IMR-90 (cell line): ENCODE measurements at regions not wholly inside any gene's neighbourhood (a gene's known extent, or its start where the extent isn't known, plus 50 kb on each side); places are given as distances from the start of the nearest gene placed in this dataset.

Experiments used
- ATAC-seq: fragments of 200-7000 bp; cut with Tn5 transposase; 2 replicates; pipeline ENCODE4 v1.9.1; 2020; ENCODE audit warnings: low read depth, mild to moderate bottlenecking, moderate library complexity
- BruUV-seq: library from RNA; stranded (reverse); fragments of 400-500 nt; replicated peaks from 2 replicates; lab custom pipeline; 2021; lab: Mats Ljungman, UMichigan
- CTCF ChIA-PET: fragments of 300-600 bp; formaldehyde crosslinking; extraction: SDS; loops from one replicate; lab custom pipeline; 2021; ENCODE audit warnings: antibody characterized with exemption; lab: Yijun Ruan, JAX
- POLR2A ChIA-PET: fragments of 300-600 bp; sonication (Branson Sonifier 250); formaldehyde crosslinking; loops from one replicate; lab custom pipeline; 2022; ENCODE audit warnings: antibody characterized with exemption; ENCODE audit not compliant: unreplicated experiment; lab: Charles Lee
- DNase-seq: peaks from one replicate; pipeline ENCODE4 v3.0.0; 2013
- H2AFZ ChIP-seq: replicated peaks from 2 replicates; pipeline ENCODE3; 2013; ENCODE audit warnings: low read length, mild to moderate bottlenecking; ENCODE audit not compliant: poor library complexity
- H2AK5ac ChIP-seq: 2 replicates; pipeline ENCODE4 v1.6.1; 2013; ENCODE audit warnings: low read depth, low read length, inconsistent platforms
- H2AK9ac ChIP-seq: replicated peaks from 2 replicates; pipeline ENCODE3; 2013; ENCODE audit warnings: mild to moderate bottlenecking, low read depth, low read length, moderate library complexity; ENCODE audit not compliant: poor library complexity
- H2BK120ac ChIP-seq: 2 replicates; pipeline ENCODE4 v1.6.1; 2013; ENCODE audit warnings: low read depth, low read length, inconsistent platforms
- H2BK15ac ChIP-seq: 3 replicates; pipeline ENCODE4 v1.6.1; 2013; ENCODE audit warnings: low read depth, low read length, inconsistent platforms
- H2BK20ac ChIP-seq: 2 replicates; pipeline ENCODE4 v1.6.1; 2013; ENCODE audit warnings: low read depth, mild to moderate bottlenecking, inconsistent platforms, low read length, moderate library complexity
- H2BK5ac ChIP-seq: 2 replicates; pipeline ENCODE4 v1.6.1; 2013; ENCODE audit warnings: mild to moderate bottlenecking, low read depth, low read length, inconsistent platforms; ENCODE audit not compliant: poor library complexity, severe bottlenecking
- H3K14ac ChIP-seq: replicated peaks from 2 replicates; pipeline ENCODE4 v1.6.1; 2013; ENCODE audit warnings: low read depth, low read length, inconsistent platforms
- H3K18ac ChIP-seq: 2 replicates; pipeline ENCODE4 v1.6.1; 2013; ENCODE audit warnings: low read depth, low read length, control low read depth
- H3K23ac ChIP-seq: 2 replicates; pipeline ENCODE4 v1.6.1; 2013; ENCODE audit warnings: low read depth, low read length, inconsistent platforms
- H3K27ac ChIP-seq: 2 replicates; pipeline ENCODE4 v1.5.1; 2013; ENCODE audit warnings: mild to moderate bottlenecking, control low read depth, low read length; ENCODE audit not compliant: insufficient read depth
- H3K27me3 ChIP-seq: 2 replicates; pipeline ENCODE4 v1.6.1; 2013; ENCODE audit warnings: low read length; ENCODE audit not compliant: control insufficient read depth, insufficient read depth
- H3K36me3 ChIP-seq: 2 replicates; pipeline ENCODE4 v1.6.1; 2013; ENCODE audit warnings: low read length, mixed read lengths; ENCODE audit not compliant: control insufficient read depth, insufficient read depth
- H3K4ac ChIP-seq: 2 replicates; pipeline ENCODE4 v1.6.1; 2013; ENCODE audit warnings: low read depth, low read length, inconsistent platforms
- H3K4me1 ChIP-seq: 2 replicates; pipeline ENCODE4 v1.6.1; 2013; ENCODE audit warnings: low read length, mixed read lengths; ENCODE audit not compliant: control insufficient read depth, insufficient read depth
- H3K4me2 ChIP-seq: 2 replicates; pipeline ENCODE4 v1.6.1; 2013; ENCODE audit warnings: low read depth, mild to moderate bottlenecking, control low read depth, low read length, moderate library complexity
- H3K4me3 ChIP-seq: 2 replicates; pipeline ENCODE4 v1.5.1; 2013; ENCODE audit warnings: low read depth, mild to moderate bottlenecking, control low read depth, low read length, moderate library complexity; ENCODE audit not compliant: insufficient read depth
- H3K56ac ChIP-seq: 2 replicates; pipeline ENCODE4 v1.6.1; 2013; ENCODE audit warnings: low read length, inconsistent platforms; ENCODE audit not compliant: insufficient read depth; ENCODE audit errors: extremely low read depth
- H3K79me1 ChIP-seq, 2 experiments: 2 replicates each; pipeline ENCODE4 v1.6.1; 2013; ENCODE audit warnings: low read length in 2 of 2, inconsistent platforms in 1 of 2, low read depth in 1 of 2
- H3K9ac ChIP-seq: 2 replicates; pipeline ENCODE4 v1.6.1; 2013; ENCODE audit warnings: low read depth, low read length, control low read depth
- H3K9me1 ChIP-seq: 2 replicates; pipeline ENCODE4 v1.6.1; 2013; ENCODE audit warnings: low read length, inconsistent platforms; ENCODE audit not compliant: insufficient read depth
- H3K9me3 ChIP-seq: 2 replicates; pipeline ENCODE4 v1.6.1; 2013; ENCODE audit warnings: low read length; ENCODE audit not compliant: control insufficient read depth, insufficient read depth
- H4K20me1 ChIP-seq: 2 replicates; pipeline ENCODE4 v1.6.1; 2013; ENCODE audit warnings: low read length, inconsistent platforms; ENCODE audit not compliant: insufficient read depth
- H4K5ac ChIP-seq: 2 replicates; pipeline ENCODE4 v1.6.1; 2013; ENCODE audit warnings: mild to moderate bottlenecking, low read depth, low read length, control low read depth
- H4K8ac ChIP-seq, 2 experiments: 2 replicates each; pipeline ENCODE4 v1.6.1; 2013; ENCODE audit warnings: low read depth in 2 of 2, low read length in 2 of 2, control low read depth in 1 of 2, inconsistent platforms in 1 of 2
- H4K91ac ChIP-seq: 2 replicates; pipeline ENCODE4 v1.6.1; 2013; ENCODE audit warnings: low read depth, low read length, inconsistent platforms; ENCODE audit not compliant: insufficient read depth
- BHLHE40 ChIP-seq: fragments of 150-350 bp; IDR thresholded peaks from 2 replicates; pipeline ENCODE4 v1.6.1; 2016; ENCODE audit warnings: mild to moderate bottlenecking, low read depth, low read length
- CEBPB ChIP-seq: IDR thresholded peaks from 2 replicates; pipeline ENCODE4 v1.6.1; 2012; ENCODE audit warnings: low read depth, low read length, improper control_type of control experiment
- CHD1 ChIP-seq: IDR thresholded peaks from 2 replicates; pipeline ENCODE4 v1.6.1; 2012; ENCODE audit warnings: low read depth, low read length, improper control_type of control experiment
- CTCF ChIP-seq: conservative IDR thresholded peaks from 2 replicates; pipeline ENCODE4 v1.5.1; 2012; ENCODE audit warnings: mild to moderate bottlenecking, low read depth, low read length, improper control_type of control experiment
- ELK1 ChIP-seq: fragments of 150-350 bp; IDR thresholded peaks from 2 replicates; pipeline ENCODE4 v1.6.1; 2016; ENCODE audit warnings: low read depth, mild to moderate bottlenecking, low read length, moderate library complexity, borderline replicate concordance
- FOS ChIP-seq: fragments of 150-350 bp; IDR thresholded peaks from 2 replicates; pipeline ENCODE4 v1.6.1; 2016; ENCODE audit warnings: low read depth, low read length
- MAFK ChIP-seq: IDR thresholded peaks from 2 replicates; pipeline ENCODE4 v1.6.1; 2012; ENCODE audit warnings: low read depth, low read length, improper control_type of control experiment
- MAZ ChIP-seq: IDR thresholded peaks from 2 replicates; pipeline ENCODE4 v1.6.1; 2012; ENCODE audit warnings: low read depth, mild to moderate bottlenecking, low read length, improper control_type of control experiment, moderate library complexity, borderline replicate concordance
- MXI1 ChIP-seq: IDR thresholded peaks from 2 replicates; pipeline ENCODE4 v1.6.1; 2012; ENCODE audit warnings: low read depth, mild to moderate bottlenecking, low read length, moderate library complexity, borderline replicate concordance
- NFE2L2 ChIP-seq: fragments of 150-350 bp; IDR thresholded peaks from 2 replicates; pipeline ENCODE4 v1.6.1; 2016; ENCODE audit warnings: low read depth, mild to moderate bottlenecking, low read length
- POLR2A ChIP-seq: IDR thresholded peaks from 2 replicates; pipeline ENCODE4 v1.6.1; 2012; ENCODE audit warnings: mild to moderate bottlenecking, low read depth, low read length
- RAD21 ChIP-seq: IDR thresholded peaks from 2 replicates; pipeline ENCODE4 v1.6.1; 2012; ENCODE audit warnings: low read length, improper control_type of control experiment
- RCOR1 ChIP-seq: IDR thresholded peaks from 2 replicates; pipeline ENCODE4 v1.6.1; 2012; ENCODE audit warnings: mild to moderate bottlenecking, low read length, improper control_type of control experiment; ENCODE audit not compliant: insufficient replicate concordance
- RFX5 ChIP-seq: IDR thresholded peaks from 2 replicates; pipeline ENCODE4 v1.8.0; 2012; ENCODE audit warnings: low read depth, mild to moderate bottlenecking, low read length, moderate library complexity
- SMC3 ChIP-seq: fragments of 150-350 bp; IDR thresholded peaks from 2 replicates; pipeline ENCODE4 v1.6.1; 2016; ENCODE audit warnings: low read depth, mild to moderate bottlenecking, antibody characterized with exemption, low read length, moderate library complexity
- USF2 ChIP-seq: fragments of 150-350 bp; IDR thresholded peaks from 2 replicates; pipeline ENCODE4 v1.6.1; 2017; ENCODE audit warnings: mild to moderate bottlenecking, antibody characterized with exemption, low read length, low read depth
- whole genome bisulfite sequencing, 2 experiments: methylation state at CpG; one replicate each; pipeline versions ENCODE4 v1.1.5 to v1.1.7; 2013; ENCODE audit warnings: missing lambda C conversion rate in 2 of 2; ENCODE audit not compliant: insufficient read length in 1 of 2; ENCODE audit errors: extremely low coverage in 2 of 2; 5-methylcytosine and 5-hydroxymethylcytosine counted together
- dilution Hi-C: fragments of 300-500 bp; cut with HindIII; formaldehyde crosslinking; loops from one replicate; pipeline ENCODE4 v1.14.3; 2018; ENCODE audit warnings: low sequenced_read_pairs; ENCODE audit not compliant: unreplicated experiment
- in situ Hi-C: fragments of 300-500 bp; cut with MboI; formaldehyde crosslinking; loops from 3 replicates; pipeline ENCODE4 v1.14.3; 2019; ENCODE audit warnings: low sequenced_read_pairs, inconsistent platforms, mixed read lengths
- intact Hi-C: fragments of 100-400 bp; cut with micrococcal nuclease; formaldehyde crosslinking; loops from 2 replicates; pipeline ENCODE4 v1.10.0; 2022

- CTCF ChIA-PET, result no interaction called here
- H3K4me2 ChIP-seq, result no peak overlapping the region
- H3K4me1 ChIP-seq, result no peaks in the 10 kb centered on the region
- WGBS, 2 experiments, result no CpG with 5 or more reads among the region's 3 CpGs
- no peak overlapping the region for H3K23ac ChIP-seq
- H2BK15ac ChIP-seq, result no peak overlapping the region
- TF ChIP-seq MAFK (no peak), MXI1 (no peak), NFE2L2 (no peak), CEBPB (no peak), POLR2A (no peak), BHLHE40 (no peak), CTCF (no peak), ELK1 (no peak), FOS (no peak), RAD21 (no peak), USF2 (no peak), RFX5 (no peak), RCOR1 (no peak), SMC3 (no peak), CHD1 (no peak), MAZ (no peak)
- H3K56ac ChIP-seq, result no peak overlapping the region
- no peak overlapping the region for H2BK20ac ChIP-seq
- no peak overlapping the region for H2AFZ ChIP-seq
- in situ Hi-C loops (no loop called here), dilution Hi-C loops (no loop called here), intact Hi-C loops (no loop called here)
- ATAC-seq (no peak), DNase-seq (peak; percentile 49)
- no peak overlapping the region for H4K8ac ChIP-seq
- H4K91ac ChIP-seq, result no peak overlapping the region
- H3K36me3 ChIP-seq, result no peaks in the 10 kb centered on the region
- H3K9me1 ChIP-seq, result no peaks in the 10 kb centered on the region
- no peaks in the 10 kb centered on the region for H3K9me3 ChIP-seq
- no peak overlapping the region for H3K14ac ChIP-seq
- POLR2A ChIA-PET, result no interaction called here
- H3K4ac ChIP-seq, result no peak overlapping the region
- peaks cover 2% of the 10 kb centered on the region for H3K27me3 ChIP-seq
- no peaks in the 10 kb centered on the region for H4K20me1 ChIP-seq
- no peak overlapping the region for H3K4me3 ChIP-seq
- no peak overlapping the region for H3K18ac ChIP-seq
- BruUV-seq, result no TSS peak
- no peak overlapping the region for H2BK5ac ChIP-seq
- H2AK9ac ChIP-seq, result no peak overlapping the region
- no peak overlapping the region for H3K9ac ChIP-seq
- no peaks in the 10 kb centered on the region for H3K79me1 ChIP-seq
- H2BK120ac ChIP-seq, result no peak overlapping the region
- no peak overlapping the region for H2AK5ac ChIP-seq
- H4K5ac ChIP-seq, result no peak overlapping the region
- no peak overlapping the region for H3K27ac ChIP-seq
These were observed 120.9 kb downstream of the SINHCAF start for GRCh38 chr12:31205054-31205453.
